CD4-positive, CD25-positive, alpha-beta regulatory T cell (primary cell): ENCODE measurements at regions not wholly inside any gene's neighbourhood (a gene's known extent, or its start where the extent isn't known, plus 50 kb on each side); places are given as distances from the start of the nearest gene placed in this dataset.

Experiments used
- ATAC-seq, 2 donors: fragments of 150-1000 bp; cut with Tn5 transposase; one replicate each; pipeline ENCODE4 v1.10.0; 2021; ENCODE audit warnings: low read depth in 2 of 2, moderate number of reproducible peaks in 2 of 2, moderate library complexity in 1 of 2
- DNase-seq, 3 donors: peaks; one replicate each; pipeline versions ENCODE4 v3.0.0 to v3.0.0-alpha.2; 2012 to 2022; ENCODE audit warnings: mixed read lengths in 1 of 3
- H3K27ac ChIP-seq: one replicate; pipeline ENCODE4 v1.7.0; 2013; ENCODE audit warnings: mild to moderate bottlenecking, low read length; ENCODE audit not compliant: insufficient read depth, poor library complexity, severe bottlenecking
- H3K27me3 ChIP-seq: one replicate; pipeline ENCODE4 v1.7.0; 2013; ENCODE audit warnings: low read length; ENCODE audit not compliant: control insufficient read depth, insufficient read depth
- H3K36me3 ChIP-seq: one replicate; pipeline ENCODE4 v1.7.0; 2013; ENCODE audit warnings: mild to moderate bottlenecking, low read length, moderate library complexity; ENCODE audit not compliant: control insufficient read depth, insufficient read depth
- H3K4me1 ChIP-seq: 2 replicates; pipeline ENCODE4 v1.7.0; 2013; ENCODE audit warnings: mild to moderate bottlenecking, low read length; ENCODE audit not compliant: insufficient read depth, control insufficient read depth, poor library complexity, severe bottlenecking
- H3K4me3 ChIP-seq: one replicate; pipeline ENCODE4 v1.7.0; 2013; ENCODE audit warnings: low read depth, mild to moderate bottlenecking, low read length, moderate library complexity
- H3K9me3 ChIP-seq, 2 experiments: 1 replicate in 1 of 2; 2 replicates in 1 of 2; pipeline ENCODE4 v1.7.0; 2013; ENCODE audit warnings: low read length in 2 of 2, mild to moderate bottlenecking in 1 of 2, moderate library complexity in 1 of 2; ENCODE audit not compliant: control insufficient read depth in 2 of 2
- H3K27ac Mint-ChIP-seq, 3 donors: one replicate each; pipeline ENCODE4 v1.8.0; 2020 to 2022; ENCODE audit warnings: mild to moderate bottlenecking in 3 of 3, mixed read lengths in 3 of 3, moderate library complexity in 2 of 3
- H3K27me3 Mint-ChIP-seq: one replicate; pipeline ENCODE4 v1.8.0; 2022; ENCODE audit warnings: mild to moderate bottlenecking, mixed read lengths
- H3K36me3 Mint-ChIP-seq: one replicate; pipeline ENCODE4 v1.8.0; 2020; ENCODE audit warnings: mixed read lengths
- H3K4me1 Mint-ChIP-seq, 4 donors: one replicate each; pipeline ENCODE4 v1.8.0; 2020 to 2022; ENCODE audit warnings: mixed read lengths in 4 of 4, mild to moderate bottlenecking in 1 of 4
- H3K4me3 Mint-ChIP-seq, 4 donors: one replicate each; pipeline ENCODE4 v1.8.0; 2020 to 2022; ENCODE audit warnings: mild to moderate bottlenecking in 4 of 4, mixed read lengths in 4 of 4, moderate library complexity in 3 of 4
- H3K9me3 Mint-ChIP-seq, 7 donors: one replicate each; pipeline ENCODE4 v1.8.0; 2020 to 2022; ENCODE audit warnings: mixed read lengths in 7 of 7, mild to moderate bottlenecking in 3 of 7, moderate library complexity in 2 of 7

- no peak overlapping the region for H3K27ac ChIP-seq
- Mint-ChIP-seq H3K4me1 (no peaks in the 10 kb centered on the region), H3K27ac (no peak overlapping the region), H3K27me3 (peaks cover 5% of the 10 kb centered on the region), H3K4me3 (no peak overlapping the region), H3K9me3 (peaks cover 0 to 2% (median 0%) of the 10 kb centered on the region in 7 donors), H3K36me3 (no peaks in the 10 kb centered on the region)
- no peak for ATAC-seq
- H3K27me3 ChIP-seq, result no peaks in the 10 kb centered on the region
- H3K4me1 ChIP-seq, result no peaks in the 10 kb centered on the region
- no peak for DNase-seq
- H3K4me3 ChIP-seq, result no peak overlapping the region
- H3K9me3 ChIP-seq, result no peaks in the 10 kb centered on the region
- H3K36me3 ChIP-seq, result no peaks in the 10 kb centered on the region
Measured at GRCh38 chr10:130357951-130358350, 221.8 kb downstream of the GLRX3 start.

- DNase-seq, result no peak
- no peak for ATAC-seq
- no peaks in the 10 kb centered on the region for H3K9me3 ChIP-seq
- no peaks in the 10 kb centered on the region for H3K4me1 Mint-ChIP-seq
- H3K4me3 ChIP-seq, result no peak overlapping the region
- no peaks in the 10 kb centered on the region for H3K36me3 Mint-ChIP-seq
- peaks cover 0 to 2% (median 0%) of the 10 kb centered on the region in 7 donors for H3K9me3 Mint-ChIP-seq
- H3K27me3 ChIP-seq, result no peaks in the 10 kb centered on the region
- no peaks in the 10 kb centered on the region for H3K4me1 ChIP-seq
- no peak overlapping the region for H3K27ac ChIP-seq
- H3K4me3 Mint-ChIP-seq, result no peak overlapping the region
- H3K27ac Mint-ChIP-seq, result peak overlapping the region in 1 of 3 donors; percentile 35
- no peaks in the 10 kb centered on the region for H3K36me3 ChIP-seq
- H3K27me3 Mint-ChIP-seq, result peaks cover 5% of the 10 kb centered on the region
Measured at GRCh38 chr10:130358981-130359650, 222.9 kb downstream of the GLRX3 start.

- Mint-ChIP-seq H3K4me3 (no peak overlapping the region), H3K36me3 (no peaks in the 10 kb centered on the region), H3K4me1 (peaks cover 0 to 2% (median 0%) of the 10 kb centered on the region in 4 donors), H3K27me3 (peaks cover 5% of the 10 kb centered on the region), H3K27ac (no peak overlapping the region), H3K9me3 (peaks cover 0 to 2% (median 0%) of the 10 kb centered on the region in 7 donors)
- ATAC-seq, result no peak
- H3K4me3 ChIP-seq, result no peak overlapping the region
- no peaks in the 10 kb centered on the region for H3K4me1 ChIP-seq
- no peaks in the 10 kb centered on the region for H3K9me3 ChIP-seq
- DNase-seq, result no peak
- no peaks in the 10 kb centered on the region for H3K27me3 ChIP-seq
- no peak overlapping the region for H3K27ac ChIP-seq
- H3K36me3 ChIP-seq, result no peaks in the 10 kb centered on the region
Measured at GRCh38 chr10:130359711-130360110, 223.5 kb downstream of the GLRX3 start.

- H3K36me3 ChIP-seq, result no peaks in the 10 kb centered on the region
- no peak overlapping the region for H3K27ac ChIP-seq
- Mint-ChIP-seq H3K36me3 (no peaks in the 10 kb centered on the region), H3K27me3 (peaks cover 5% of the 10 kb centered on the region), H3K9me3 (peaks cover 0 to 4% (median 0%) of the 10 kb centered on the region in 7 donors), H3K4me3 (no peak overlapping the region), H3K27ac (no peak overlapping the region), H3K4me1 (peaks cover 0 to 2% (median 0%) of the 10 kb centered on the region in 4 donors)
- H3K27me3 ChIP-seq, result no peaks in the 10 kb centered on the region
- H3K4me1 ChIP-seq, result no peaks in the 10 kb centered on the region
- no peaks in the 10 kb centered on the region for H3K9me3 ChIP-seq
- DNase-seq, result no peak
- H3K4me3 ChIP-seq, result no peak overlapping the region
- no peak for ATAC-seq
Measured at GRCh38 chr10:130360826-130361311, 224.7 kb downstream of the GLRX3 start.

- peaks cover 0 to 2% (median 0%) of the 10 kb centered on the region in 4 donors for H3K4me1 Mint-ChIP-seq
- Histone ChIP-seq H3K9me3 (no peaks in the 10 kb centered on the region), H3K4me1 (no peaks in the 10 kb centered on the region), H3K27ac (no peak overlapping the region), H3K27me3 (no peaks in the 10 kb centered on the region), H3K4me3 (no peak overlapping the region), H3K36me3 (no peaks in the 10 kb centered on the region)
- H3K27ac Mint-ChIP-seq, result no peak overlapping the region
- ATAC-seq (no peak), DNase-seq (no peak)
- no peaks in the 10 kb centered on the region for H3K36me3 Mint-ChIP-seq
- H3K27me3 Mint-ChIP-seq, result peaks cover 5% of the 10 kb centered on the region
- H3K9me3 Mint-ChIP-seq, result peaks cover 0 to 4% (median 0%) of the 10 kb centered on the region in 7 donors
- no peak overlapping the region for H3K4me3 Mint-ChIP-seq
Measured at GRCh38 chr10:130361351-130362105, 225.3 kb downstream of the GLRX3 start.

GRCh38 chr10:130362308-130362761 lies 226.1 kb downstream of the GLRX3 start:
- Histone ChIP-seq H3K4me1 (no peaks in the 10 kb centered on the region), H3K36me3 (no peaks in the 10 kb centered on the region), H3K27me3 (no peaks in the 10 kb centered on the region), H3K4me3 (no peak overlapping the region), H3K27ac (no peak overlapping the region), H3K9me3 (no peaks in the 10 kb centered on the region)
- Mint-ChIP-seq H3K4me1 (peaks cover 0 to 2% (median 0%) of the 10 kb centered on the region in 4 donors), H3K27ac (no peak overlapping the region), H3K36me3 (no peaks in the 10 kb centered on the region), H3K9me3 (peaks cover 0 to 4% (median 0%) of the 10 kb centered on the region in 7 donors), H3K4me3 (no peak overlapping the region), H3K27me3 (peaks cover 5% of the 10 kb centered on the region)
- DNase-seq (no peak), ATAC-seq (no peak)

GRCh38 chr10:130363051-130363450 lies 226.9 kb downstream of the GLRX3 start:
- Mint-ChIP-seq H3K9me3 (peaks cover 0 to 5% (median 2%) of the 10 kb centered on the region in 7 donors), H3K27ac (no peak overlapping the region), H3K4me1 (peaks cover 0 to 2% (median 0%) of the 10 kb centered on the region in 4 donors), H3K36me3 (no peaks in the 10 kb centered on the region), H3K27me3 (peaks cover 5% of the 10 kb centered on the region), H3K4me3 (no peak overlapping the region)
- Histone ChIP-seq H3K27ac (no peak overlapping the region), H3K4me1 (no peaks in the 10 kb centered on the region), H3K27me3 (no peaks in the 10 kb centered on the region), H3K36me3 (no peaks in the 10 kb centered on the region), H3K9me3 (no peaks in the 10 kb centered on the region), H3K4me3 (no peak overlapping the region)
- ATAC-seq (no peak), DNase-seq (no peak)
